ENCODE measurements at regions not wholly inside any gene's neighbourhood (a gene's known extent, or its start where the extent isn't known, plus 50 kb on each side); places are given as distances from the start of the nearest gene placed in this dataset.

DNA sequence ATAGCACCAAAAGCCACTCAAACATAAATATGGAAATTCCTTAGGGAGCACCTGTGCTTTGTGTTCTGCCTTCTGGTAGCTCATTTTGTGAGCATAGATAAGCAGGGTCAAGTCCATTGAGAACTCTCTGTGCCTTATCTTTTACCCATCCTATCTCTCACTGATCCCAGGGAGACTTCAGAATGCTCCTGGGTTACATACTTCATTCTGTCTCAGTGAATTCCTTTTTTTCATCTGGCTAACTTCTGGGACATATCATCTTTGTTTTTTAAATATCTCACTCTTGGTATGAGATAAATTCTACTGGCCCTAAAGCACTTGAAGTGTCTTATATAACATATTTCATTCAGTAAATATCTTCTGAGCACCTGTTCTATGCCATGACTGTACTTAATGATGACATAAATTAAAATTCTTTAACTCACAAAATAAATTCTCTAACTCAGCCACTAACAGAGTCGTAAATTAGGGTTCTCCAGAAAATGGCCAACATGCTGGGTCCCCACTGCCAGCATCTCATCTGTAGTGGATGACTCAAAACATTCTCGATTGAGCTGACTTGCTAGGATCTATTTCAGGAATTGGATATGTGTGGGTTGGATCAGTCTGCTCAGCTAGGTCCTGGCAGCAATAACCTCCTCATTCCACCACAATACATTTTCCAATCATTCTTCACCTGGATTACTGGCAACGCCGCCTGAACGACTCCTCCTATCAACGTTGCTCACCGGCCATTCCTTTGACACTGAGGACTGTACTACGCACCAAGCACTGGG, 170.2 kb downstream of the FOXO1 start:
- DNase-seq, result no peak

DNA sequence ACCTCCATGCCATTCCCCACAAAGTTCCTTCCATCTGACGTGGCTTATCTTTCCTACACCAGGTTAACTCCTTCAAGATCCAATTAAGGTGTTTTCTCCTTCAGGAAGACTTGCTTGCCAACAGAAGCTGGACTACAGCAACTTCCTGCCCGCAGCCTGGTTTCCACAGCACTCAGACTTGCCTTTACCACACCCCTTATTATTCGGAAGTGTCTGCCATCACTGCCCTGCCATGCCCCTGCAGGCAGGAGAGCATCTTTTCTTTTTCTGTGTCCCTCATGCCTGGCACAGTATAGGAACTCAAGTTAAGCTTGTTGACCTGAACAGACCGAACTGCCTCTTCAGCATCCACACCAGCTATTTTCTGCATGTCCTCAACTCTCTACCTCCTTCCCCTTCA, 168.0 kb downstream of the FOXO1 start:
- DNase-seq, result no peak

DNA sequence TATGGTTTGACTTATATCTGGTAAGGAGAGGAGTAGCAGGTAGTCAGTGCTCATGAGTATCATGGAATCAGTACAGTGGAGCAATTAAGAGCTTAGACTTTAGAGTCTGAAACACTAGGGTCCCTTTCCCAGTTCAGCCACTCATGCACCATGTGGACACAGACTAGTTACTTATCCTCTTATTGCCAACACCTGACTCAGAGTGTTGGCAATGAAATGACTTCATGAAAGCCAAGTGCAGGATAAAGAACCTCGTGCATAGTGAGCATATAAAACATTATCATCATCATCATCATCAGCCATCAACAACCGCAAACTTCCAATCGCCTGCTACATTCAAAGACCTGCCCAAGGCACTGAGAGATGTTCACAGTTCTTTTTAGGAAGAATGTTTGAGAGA, 164.2 kb downstream of the FOXO1 start:
- no peak for DNase-seq

DNA sequence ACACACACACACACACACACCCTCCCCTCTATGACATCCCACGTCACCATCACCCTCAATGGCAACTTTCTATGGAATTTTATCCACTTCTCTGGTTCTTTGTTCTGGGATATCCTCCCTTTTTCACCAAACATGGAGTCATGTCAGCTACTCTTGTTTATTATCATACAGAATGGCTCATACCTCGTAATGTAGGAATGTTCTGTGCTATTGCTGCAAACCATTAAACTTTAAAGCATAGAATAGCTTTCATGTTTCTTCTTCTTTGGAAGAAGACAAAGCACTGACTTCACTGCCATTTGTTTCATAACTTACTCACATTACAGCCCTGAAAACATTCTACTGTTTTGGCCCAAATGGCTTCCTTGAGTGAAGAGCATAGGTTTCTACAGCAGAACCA, 163.4 kb downstream of the FOXO1 start:
- no peak for DNase-seq

DNA sequence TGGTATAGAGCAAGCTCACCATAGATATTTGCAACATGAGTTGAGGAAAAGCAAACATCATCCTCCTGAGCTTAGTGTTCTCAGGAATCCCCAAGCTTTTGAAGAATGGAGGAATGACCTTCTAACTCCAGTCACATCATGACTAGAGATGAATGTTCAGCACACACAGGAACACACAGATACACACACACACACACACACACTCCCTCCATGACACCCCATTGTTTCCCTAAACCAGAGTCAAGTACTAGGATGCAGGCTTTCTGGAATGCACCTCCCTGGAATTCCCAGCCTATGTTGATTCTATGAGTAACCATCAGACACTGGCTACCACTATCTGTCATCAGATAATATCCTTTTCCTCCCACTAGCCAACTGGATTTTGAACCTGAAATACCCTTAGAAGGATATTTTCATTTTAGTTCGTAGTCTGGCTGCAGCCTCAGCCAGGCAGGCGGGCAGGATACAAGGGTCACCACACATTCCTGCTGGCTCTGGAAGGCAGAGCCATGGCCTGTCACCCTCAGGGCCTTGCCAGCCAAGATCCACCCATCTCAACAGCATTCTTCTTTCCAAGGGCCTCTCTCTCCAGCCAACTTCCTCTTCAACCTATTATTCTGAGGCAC, 162.4 kb downstream of the FOXO1 start:
- no peak for DNase-seq

DNA sequence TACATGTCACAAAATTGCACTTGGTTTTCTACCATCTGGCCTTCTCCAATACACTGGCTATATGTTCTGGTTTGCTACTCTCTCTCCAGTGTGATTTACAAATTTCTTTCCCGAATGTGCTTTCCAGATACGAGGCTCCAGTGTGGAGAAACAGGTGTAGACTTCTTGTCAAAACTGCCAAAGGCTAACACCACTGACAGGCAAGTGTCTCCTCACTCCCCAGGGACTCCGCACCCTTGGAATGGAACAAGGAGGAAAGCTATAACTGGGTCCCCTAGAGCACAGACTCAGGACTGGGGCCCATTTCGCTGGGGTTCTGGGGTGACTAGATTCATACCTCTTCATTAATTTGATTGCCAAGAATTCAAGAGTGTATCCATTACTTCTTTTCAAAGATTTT, 161.8 kb downstream of the FOXO1 start:
- no peak for DNase-seq

DNA sequence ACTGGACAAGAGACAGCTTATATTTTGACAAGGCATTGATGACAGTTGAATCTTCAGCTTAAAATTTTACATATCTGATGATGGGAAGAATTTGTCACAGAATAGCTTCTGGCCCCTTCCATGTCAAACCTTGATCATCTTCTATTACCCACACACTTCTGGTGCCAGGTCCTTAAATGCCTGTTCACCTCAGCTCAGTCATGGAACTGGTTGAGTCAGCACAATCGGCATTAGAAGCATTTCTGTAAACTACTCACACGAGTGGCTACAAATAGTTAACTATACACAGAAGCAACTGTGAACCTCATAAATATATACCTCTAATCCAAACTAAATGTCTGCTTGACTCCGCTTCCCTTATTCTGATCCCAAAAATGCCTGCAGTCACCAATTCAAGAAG, 161.2 kb downstream of the FOXO1 start:
- DNase-seq, result no peak
